COR-L47 (cell line): ENCODE measurements at regions not wholly inside any gene's neighbourhood (a gene's known extent, or its start where the extent isn't known, plus 50 kb on each side); places are given as distances from the start of the nearest gene placed in this dataset.

ENCODE experiments used
- DNase-seq: peaks from one replicate; lab custom pipeline; 2025; lab: John Stamatoyannopoulos, UW

DNA sequence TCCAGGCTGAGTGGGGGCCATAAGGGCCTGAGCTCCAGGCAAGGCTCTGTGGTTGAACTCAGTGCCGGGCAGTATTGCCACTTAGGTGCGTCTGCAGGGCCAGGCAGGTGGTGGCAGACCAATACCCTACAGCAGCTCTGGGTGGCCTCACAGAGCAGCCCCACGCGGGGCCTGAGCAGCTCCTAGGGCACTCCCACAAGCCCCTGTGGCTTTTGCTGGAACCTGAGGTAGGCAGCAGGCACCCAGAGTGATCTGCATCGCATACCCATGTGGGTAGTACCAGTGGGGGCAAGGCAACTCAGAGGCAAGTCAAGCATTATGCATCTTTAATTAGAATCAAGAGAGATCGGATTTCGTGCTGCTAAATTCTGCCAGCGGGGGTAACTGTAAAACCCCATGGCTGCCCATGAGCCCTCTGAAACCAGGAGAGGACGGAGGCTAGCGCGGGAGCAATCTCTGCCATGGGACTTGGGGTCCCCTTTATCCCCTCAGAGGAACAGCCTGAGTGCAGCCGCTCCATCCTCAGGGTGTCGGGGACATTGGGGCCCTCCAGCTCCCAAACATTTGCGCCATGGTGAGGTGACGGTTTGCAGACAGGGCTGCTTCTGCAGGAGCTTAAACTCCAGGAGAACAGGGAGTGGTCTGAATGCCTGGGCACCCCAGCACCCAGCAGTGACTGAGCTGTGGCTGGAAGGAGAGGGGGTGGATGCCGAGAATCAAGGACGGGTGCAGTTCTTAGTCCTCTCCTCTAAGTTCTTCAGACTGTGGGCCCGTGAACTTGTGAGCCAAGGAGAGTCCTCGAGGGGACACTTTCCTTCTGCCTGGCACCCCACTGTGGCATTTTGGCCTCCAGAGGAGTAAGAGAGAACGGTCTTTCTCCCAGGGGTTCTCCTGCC, 62.4 kb upstream of the PCSK6 start:
- no peak for DNase-seq

DNA sequence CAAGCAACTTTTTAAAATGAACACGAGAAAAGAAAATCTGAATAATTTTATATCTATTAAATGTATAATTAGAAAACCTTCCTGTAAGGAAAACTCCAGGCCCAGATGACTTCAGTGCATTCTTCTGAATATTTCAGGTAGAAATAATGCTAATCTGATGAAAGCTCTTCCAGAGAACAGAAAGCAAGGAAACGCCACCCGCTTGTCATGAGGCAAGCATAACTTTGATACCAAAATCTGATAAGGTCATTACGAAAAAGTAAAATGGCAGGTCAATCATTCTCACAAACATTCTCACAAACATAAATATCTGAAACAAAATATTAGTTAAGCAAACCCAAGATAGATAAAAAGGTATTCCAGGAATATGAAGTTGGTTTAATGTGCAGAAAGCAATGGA, 60.6 kb upstream of the PCSK6 start:
- no peak for DNase-seq

DNA sequence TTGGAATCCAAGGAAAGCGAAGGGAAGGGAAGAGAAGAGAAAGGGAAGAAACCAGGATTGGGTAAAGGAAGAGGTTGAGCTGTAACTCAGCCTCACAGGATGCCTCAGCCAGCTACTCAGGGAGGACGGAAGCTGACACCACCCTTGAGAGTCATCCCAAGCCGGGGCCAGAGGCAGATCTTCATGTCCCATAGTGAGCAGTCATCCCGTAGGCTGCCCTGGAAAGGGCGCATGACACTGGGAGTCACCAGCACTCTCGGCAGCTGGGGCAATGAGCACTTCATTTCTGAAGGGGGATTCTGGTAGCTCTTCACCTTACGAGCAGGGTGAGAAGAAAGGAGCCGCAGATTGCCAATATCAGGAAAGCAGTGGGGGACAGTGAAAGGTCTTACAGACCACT, 60.1 kb upstream of the PCSK6 start:
- no peak for DNase-seq

DNA sequence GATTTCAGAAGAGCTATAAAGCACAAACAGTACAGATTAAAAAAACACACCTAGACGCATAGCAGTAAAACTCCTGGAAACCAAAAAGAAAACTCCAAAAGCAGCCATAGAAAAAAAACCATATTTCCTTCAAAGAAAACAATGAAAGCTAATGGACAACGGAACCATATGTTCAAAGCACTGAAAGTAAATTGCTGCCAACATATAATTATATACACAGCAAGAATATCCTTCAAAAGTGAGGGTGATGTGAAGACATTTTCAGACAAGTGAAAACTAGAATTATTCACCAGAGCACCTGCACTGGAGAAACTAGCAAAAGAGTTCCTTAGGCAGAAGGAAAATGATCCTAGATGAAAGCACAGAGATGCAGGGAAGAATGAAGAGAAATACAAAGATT, 58.2 kb upstream of the PCSK6 start:
- no peak for DNase-seq

DNA sequence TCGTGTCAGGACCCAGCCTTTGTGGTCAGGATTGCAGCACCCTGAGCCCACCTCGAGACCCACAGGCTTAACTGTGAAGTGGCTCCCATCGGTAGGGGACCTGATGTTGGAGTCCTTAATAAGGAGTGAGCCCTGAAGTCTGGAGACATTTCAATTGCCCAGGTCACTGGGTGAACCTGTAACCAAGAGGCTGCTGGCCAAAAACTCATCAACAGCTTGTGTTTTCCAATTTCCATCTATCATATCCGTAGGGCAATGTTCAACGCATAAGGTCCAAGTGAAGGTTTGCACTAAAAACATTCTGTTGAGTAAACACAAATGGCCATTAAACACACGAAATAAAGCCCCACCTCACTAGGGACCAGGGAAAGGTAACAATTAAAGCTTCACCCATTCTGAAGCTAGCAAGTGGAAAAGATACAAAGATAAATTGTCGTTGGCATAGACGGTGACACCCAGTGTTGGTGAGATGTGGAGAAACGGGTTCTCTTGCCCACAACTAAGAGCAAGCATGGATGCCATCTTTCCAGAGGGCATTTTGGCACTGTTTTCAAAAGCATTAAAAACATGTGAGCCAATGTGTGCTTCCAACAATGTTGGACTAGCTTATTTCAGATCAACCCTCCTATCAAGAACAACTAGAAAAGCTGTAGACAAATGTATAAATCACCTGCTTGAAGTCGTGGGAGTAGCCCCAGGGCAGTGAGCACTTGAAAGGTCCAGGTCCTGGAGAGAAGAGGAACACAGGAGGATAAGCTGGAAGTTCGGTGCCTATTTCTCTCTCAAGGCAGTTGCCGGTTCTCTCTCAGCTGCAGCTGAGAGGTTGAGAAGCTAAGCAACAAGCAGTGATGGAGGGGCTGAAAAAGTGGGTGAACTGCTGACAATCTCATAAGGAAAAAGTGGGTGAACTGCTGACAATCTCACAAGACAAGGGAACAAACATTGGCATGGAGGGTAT, 56.3 kb upstream of the PCSK6 start:
- DNase-seq, result no peak

DNA sequence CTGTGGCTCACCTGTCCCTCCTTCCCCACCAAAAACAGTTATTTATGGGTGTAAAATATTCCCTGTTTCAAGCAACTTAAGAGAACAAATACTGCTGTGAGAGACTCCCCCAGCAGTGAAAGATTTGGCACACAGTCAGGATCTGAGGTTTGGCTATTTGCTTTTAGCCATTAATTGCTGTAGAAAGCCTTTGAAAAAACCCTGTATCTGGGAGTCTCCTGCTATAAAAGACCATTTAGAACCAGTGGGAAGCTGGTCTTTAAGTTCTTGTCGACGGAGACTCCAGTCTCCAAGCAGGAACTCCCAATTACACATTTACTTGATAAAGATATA, 55.1 kb upstream of the PCSK6 start:
- DNase-seq, result peak; percentile 15

DNA sequence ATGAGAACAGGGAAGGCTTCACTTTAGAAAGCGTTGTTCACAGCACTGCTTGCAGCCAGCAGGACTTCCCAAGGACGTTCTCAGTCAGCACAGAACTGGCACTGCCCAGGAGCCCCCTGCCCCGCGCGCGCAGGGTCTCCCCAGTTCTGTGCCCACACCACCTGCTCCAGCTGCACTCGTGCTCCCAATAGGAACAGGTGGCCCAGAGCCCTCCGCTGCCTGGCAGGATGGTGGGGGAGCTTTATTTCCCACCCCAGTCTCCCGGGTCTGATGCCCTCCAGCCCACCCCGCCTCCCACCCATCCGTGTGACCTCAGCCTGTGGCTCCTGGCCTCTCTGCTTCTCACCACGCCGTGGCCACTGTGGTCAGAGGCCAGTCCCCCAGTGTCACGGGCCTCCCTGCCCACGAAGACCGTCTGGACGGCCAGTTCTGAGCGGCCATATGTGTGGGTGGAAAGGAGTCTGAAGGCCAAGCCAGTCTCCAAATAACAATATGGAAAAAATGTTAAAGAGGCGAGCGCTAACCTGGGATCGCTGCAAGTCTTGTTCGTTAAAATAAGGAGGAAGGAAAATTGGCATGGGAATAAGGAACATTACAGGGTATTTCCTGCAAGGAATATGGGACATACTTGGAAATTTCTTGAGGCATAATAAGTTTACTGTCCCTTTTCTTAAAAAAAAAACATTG, 54.6 kb upstream of the PCSK6 start:
- no peak for DNase-seq

DNA sequence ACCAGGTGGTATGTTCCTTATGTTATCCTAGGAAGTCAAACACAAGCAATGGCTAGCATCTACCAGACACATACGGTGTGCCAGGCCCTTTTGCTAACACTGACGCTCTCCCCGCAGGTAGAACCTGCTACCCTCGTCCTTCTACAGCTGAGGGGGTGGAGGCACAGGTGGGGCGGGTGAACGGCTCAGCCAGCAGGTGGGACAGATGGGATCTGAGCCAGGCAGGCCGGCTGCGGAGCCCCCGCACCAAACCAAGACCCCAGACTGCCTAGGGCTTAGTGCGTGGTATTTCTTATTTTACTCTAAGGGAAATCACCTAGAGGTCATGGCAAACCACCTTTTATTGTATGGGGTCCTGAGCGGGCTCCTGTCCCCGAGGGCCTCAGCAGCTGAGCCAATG, 53.9 kb upstream of the PCSK6 start:
- DNase-seq, result no peak

DNA sequence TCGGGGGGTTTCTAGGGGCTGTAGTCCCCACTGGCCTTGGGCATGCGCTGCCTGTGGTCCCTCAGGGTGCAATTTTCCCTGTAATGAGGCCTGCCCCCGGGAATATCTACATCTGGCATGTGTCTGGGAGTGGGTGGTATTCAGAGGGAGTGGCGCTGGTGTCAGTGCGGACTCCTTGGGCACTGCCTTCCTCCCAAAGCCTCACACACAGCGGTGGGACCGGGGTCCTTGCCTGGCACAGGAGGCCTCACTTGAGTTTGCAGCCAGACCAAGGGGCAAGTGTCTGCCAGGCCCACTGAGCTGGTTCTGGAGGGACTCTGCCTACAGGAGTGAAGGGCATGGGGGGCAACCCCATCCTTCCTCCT, 53.5 kb upstream of the PCSK6 start:
- DNase-seq, result no peak

DNA sequence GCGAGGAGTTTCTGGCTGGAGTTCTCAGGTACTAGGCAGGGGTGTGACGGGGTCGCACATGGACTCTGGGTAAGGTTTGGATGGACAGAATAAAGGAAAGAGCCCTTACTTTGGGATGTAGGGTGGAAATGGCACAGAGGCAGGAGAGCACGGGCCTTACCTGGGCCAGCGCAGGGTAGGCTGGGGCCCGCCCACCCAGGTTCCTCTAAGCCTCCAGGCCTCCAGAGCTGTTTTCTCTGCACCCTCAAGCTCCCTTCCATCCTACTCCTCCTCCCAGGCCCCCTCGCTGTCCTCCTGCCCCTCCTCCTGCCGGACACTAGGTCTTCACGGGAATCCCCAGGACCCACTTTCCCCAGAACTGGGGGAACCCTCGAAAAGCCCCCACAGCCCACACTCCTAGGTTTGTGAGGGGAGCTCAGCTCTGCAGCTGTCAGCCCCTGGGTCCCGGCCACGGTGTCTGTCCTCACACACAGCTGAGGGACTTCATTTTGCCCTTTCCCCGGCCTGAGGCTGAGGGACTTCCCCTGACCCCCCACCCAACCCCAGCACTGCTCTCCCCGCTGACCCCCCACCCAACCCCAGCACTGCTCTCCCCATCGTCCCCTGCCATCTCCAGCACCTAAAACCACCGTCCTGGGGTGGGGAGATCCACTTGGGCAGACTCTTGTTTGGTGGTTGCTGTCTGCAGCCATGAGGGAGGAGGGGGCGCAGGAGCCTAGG, 53.0 kb upstream of the PCSK6 start:
- DNase-seq, result no peak

DNA sequence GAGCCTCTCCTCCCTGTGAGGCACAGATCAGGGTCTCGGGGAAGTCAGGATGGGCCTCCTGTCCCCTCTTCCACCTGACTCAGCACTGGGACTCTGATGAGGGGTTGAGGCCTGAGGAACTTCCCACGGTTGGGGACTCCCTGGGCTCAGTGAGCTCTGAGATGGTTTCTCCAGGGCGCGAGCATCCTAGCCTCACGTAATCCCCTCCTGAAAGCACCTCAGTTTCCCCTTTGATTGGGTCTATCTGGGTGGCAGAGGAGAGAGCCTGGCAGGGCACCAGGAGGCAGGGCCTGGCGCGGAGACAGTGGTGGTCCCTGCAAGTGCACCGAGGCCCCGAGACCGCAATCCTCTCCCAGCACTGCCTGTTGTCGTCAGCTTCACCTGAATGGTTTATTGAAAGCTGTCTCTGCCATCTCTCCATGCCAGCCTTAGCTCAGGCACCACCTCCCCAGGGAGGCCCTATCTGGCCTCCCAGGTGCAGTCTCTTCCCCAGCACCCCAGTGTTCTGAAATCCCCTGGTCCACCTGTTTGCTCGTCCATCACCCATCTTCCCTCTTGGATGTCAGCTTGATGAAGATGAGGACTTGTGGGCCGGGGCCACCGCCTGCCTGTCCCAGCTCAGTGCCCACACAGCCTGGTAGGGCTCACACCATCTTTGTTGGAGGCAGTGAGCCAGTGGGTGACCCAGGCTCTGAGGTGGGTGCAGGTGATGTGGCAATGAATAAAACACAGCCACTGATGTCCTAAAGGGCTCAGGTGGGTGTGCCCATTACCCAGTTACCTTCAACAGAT, 52.2 kb upstream of the PCSK6 start:
- DNase-seq, result no peak

DNA sequence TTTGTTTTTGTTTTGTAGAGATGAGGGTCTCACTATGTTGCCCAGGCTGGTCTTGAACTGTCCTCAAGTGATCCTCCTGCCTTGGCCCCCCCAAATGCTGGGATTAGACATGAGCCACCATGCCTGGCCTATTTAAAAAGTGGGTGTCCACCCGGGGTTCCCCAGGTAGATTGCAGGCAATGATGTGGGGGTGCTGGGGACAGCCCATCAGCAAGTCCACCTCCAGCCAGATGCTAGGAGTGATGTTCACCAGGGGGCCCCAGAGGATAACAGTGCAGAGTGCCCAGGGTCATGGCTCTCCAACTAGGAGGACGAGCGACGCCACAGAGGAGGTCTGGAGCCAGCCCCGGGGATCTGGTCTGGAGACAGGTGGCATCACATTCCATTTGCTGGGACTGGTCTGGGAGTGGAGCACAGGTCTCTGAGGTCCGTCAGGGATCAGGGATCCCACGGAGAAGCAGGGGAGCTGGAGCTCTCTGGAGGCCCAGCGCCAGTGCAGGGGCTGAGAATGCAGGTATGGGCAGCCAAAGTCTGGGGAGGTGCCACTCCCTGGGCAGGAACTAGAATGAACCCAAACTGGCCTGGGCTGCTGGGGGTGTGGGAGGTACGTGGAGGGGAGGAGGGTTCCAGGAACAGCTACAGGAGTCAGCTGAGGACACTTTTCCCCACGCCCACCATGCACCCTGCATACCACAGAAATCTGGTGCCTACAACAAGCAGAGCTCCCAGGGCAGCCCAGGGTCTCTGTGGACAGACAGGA, 51.2 kb upstream of the PCSK6 start:
- DNase-seq, result no peak

DNA sequence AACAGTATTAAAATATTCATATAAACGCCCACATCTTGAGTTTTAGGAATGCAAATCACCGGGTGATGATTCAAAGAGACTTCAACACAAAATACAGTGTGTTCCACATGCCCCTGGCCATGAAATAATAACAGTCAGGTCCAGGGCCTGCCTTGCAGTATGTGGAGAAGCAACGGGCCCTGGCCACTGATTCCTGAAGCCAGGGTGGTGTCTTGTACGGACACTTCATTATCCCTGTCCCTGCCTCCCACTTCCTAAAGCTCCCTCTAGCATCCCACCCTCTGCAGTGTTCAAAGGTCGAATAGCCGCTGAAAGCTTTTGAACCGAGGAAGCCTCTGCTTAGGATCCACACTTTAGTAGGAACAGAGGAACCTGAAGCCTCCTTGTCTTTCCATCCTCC, 50.4 kb upstream of the PCSK6 start:
- no peak for DNase-seq

DNA sequence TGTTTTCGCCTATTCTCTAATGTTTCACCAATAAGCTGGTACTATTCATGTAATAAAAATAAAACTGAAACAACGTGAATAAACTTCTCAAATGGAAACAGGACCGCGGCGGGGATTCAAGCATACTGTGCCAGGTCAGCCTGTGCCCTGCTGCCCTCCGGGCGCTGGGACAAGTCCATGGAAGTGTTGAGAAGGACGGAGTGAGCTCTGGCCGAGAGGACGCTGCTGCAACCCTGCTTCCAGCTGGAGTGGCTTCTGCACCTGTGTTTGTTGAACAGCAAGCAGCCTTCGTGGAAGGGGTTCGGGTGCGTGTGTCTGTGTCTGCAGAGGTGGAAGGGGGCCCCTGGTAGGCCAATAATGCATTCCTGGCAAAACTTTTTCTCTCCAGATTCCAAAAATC, 50.0 kb upstream of the PCSK6 start:
- DNase-seq, result no peak
